Effector memory CD4-positive, alpha-beta T cell (primary cell): ENCODE measurements at regions not wholly inside any gene's neighbourhood (a gene's known extent, or its start where the extent isn't known, plus 50 kb on each side); places are given as distances from the start of the nearest gene placed in this dataset.
"Not testable (repeated sequence)": the region's sequence is repeated elsewhere in the genome, so short reads cannot be mapped to it uniquely, and the experiment has no call there.

Experiments
- DNase-seq, 3 donors: peaks; one replicate each; pipeline ENCODE4 v3.0.0-alpha.2; 2020
- H3K27ac ChIP-seq: 2 replicates; pipeline ENCODE4 v1.7.0; 2013; ENCODE audit warnings: mild to moderate bottlenecking, low read length, moderate library complexity; ENCODE audit not compliant: insufficient read depth, poor library complexity, severe bottlenecking
- H3K27me3 ChIP-seq: replicated peaks from 2 replicates; pipeline ENCODE4 v1.7.0; 2013; ENCODE audit warnings: mild to moderate bottlenecking, low read length; ENCODE audit not compliant: insufficient read depth, control insufficient read depth, poor library complexity, severe bottlenecking
- H3K36me3 ChIP-seq: 2 replicates; pipeline ENCODE4 v1.7.0; 2013; ENCODE audit warnings: mild to moderate bottlenecking, low read length, moderate library complexity; ENCODE audit not compliant: control insufficient read depth, insufficient read depth
- H3K4me1 ChIP-seq: 2 replicates; pipeline ENCODE4 v1.7.0; 2013; ENCODE audit warnings: low read length, mild to moderate bottlenecking; ENCODE audit not compliant: control insufficient read depth, insufficient read depth, poor library complexity, severe bottlenecking
- H3K4me3 ChIP-seq: 2 replicates; pipeline ENCODE4 v1.7.0; 2013; ENCODE audit warnings: low read length, low read depth, mild to moderate bottlenecking; ENCODE audit not compliant: insufficient read depth, poor library complexity, severe bottlenecking
- H3K9me3 ChIP-seq: 2 replicates; pipeline ENCODE4 v1.7.0; 2013; ENCODE audit warnings: mild to moderate bottlenecking, low read length, moderate library complexity; ENCODE audit not compliant: control insufficient read depth

DNA sequence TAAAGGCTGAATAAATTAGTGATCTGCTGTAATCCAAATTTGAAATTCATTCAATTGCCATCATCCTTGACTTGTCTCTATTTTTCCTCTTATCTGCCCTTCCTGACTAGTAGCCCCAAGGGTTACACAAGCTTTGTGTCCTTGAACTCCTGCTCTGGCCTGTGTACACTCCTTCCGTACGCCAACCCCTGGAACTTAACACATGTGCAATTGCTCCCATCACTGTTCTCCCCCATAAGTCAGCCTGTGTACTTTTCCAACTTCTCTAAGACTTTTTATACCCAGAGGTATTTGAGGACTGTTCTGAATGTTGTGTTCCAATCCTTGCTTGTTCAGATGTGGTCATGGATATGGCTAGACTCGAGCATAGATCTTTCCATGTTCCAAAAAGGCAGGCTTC lies 171.1 kb upstream of the G2E3 start:
- Histone ChIP-seq H3K36me3 (no peaks in the 10 kb centered on the region), H3K9me3 (no peaks in the 10 kb centered on the region), H3K4me1 (no peaks in the 10 kb centered on the region), H3K27ac (no peak overlapping the region), H3K27me3 (no peaks in the 10 kb centered on the region), H3K4me3 (no peak overlapping the region)
- no peak for DNase-seq

DNA sequence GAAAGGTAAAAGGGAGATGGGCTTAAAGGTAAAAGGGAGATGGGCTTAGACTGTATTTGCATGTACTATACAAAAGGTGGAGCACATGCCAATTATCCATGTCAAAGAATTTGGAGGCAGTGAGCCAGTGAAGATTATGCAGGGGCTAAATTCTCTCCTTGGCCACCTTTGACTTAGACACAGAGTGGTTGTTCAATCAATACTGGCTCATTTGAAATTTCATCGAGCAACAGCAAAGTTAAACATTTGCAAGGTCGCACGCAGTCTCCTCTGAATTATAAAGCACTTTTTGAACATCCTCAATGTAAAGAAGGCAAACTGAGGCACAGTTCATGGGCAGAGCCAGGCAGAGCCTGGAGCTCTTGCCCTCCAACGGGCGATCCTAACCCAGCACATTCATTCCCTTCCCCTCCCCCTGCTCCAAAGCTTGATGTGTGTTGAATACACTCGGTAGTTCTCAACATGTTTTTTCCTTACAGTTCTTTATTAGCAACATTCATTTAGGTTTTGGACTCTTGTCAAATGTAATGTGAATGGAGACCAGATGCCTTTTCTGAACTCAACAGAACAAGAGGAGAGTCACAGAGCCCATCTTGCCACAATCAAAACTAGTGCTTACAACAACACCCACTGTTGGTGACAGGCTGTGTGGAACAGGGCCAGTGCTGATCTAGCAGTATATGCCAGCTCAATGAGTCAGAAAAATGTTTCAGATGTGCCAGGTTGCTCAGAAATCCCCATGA lies 169.7 kb upstream of the G2E3 start:
- no peaks in the 10 kb centered on the region for H3K4me1 ChIP-seq
- no peaks in the 10 kb centered on the region for H3K36me3 ChIP-seq
- H3K4me3 ChIP-seq: no peak overlapping the region
- H3K27me3 ChIP-seq: no peaks in the 10 kb centered on the region
- DNase-seq: no peak
- H3K9me3 ChIP-seq: no peaks in the 10 kb centered on the region
- H3K27ac ChIP-seq: no peak overlapping the region

DNA sequence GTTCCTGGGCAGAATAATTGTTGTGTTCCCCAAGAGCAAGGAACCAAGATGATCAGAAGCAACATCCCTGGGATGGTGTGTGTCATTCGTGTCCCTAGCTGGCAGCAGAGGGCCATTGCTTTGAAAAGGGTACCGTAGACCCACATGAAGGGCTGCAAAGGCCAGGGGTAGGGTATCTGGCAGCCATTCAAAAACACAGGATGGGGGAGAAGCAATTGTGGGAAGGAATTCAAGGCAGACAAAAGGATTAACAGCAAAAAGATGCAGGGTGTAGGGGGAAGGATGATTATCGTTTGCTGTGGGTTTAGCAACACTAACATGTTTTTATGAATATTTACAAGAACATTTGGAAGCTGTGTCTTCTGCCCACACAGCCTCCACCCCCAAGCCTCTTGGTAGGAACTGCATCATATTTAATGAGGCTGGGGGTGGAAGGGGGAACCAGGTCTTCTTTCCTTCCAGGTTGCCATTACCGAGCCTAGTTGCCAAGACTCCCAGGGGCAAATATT lies 169.0 kb upstream of the G2E3 start:
- Histone ChIP-seq H3K27ac (no peak overlapping the region), H3K4me3 (no peak overlapping the region), H3K27me3 (no peaks in the 10 kb centered on the region), H3K36me3 (no peaks in the 10 kb centered on the region), H3K4me1 (no peaks in the 10 kb centered on the region), H3K9me3 (no peaks in the 10 kb centered on the region)
- no peak for DNase-seq

DNA sequence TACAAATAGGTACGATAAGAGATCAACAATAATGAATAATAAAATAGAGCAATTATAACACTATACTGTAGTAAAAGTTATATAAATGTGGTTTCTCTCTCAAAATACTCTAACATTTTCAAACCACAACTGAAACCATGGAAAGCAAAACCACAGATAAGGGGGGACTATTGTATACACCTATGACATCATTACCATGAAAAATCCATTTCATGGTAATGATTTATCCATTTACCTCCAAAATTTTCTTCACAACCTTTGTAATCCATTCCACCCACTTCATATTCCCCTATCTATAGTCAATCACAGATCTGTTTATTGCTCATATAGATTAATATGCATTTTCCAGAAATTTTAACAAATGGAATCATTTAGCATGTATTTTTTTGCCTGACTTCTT lies 163.9 kb upstream of the G2E3 start:
- DNase-seq: no peak
- H3K27me3 ChIP-seq: no peaks in the 10 kb centered on the region
- H3K36me3 ChIP-seq: no peaks in the 10 kb centered on the region
- H3K27ac ChIP-seq: no peak overlapping the region
- no peak overlapping the region for H3K4me3 ChIP-seq
- no peaks in the 10 kb centered on the region for H3K9me3 ChIP-seq
- H3K4me1 ChIP-seq: no peaks in the 10 kb centered on the region

DNA sequence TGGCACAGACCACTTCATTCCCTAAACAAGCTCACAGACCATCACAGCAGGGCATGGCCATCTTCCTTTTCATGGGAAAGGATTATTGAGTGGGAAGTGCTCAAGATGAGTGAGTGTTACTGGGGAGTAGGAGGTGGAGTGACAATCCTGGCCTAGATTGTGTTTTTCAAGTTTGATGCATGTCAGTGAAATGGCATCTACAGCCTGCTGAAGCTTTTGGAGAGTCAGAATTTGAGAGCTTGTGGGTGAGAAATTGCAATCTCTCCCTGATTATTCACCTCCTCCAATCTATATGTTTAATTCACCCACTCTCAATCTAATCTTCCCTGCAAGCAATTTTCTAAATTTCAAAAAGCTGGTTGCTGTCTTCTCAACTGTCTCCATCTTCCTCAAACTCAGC lies 156.1 kb upstream of the G2E3 start:
- Histone ChIP-seq H3K27me3 (no peaks in the 10 kb centered on the region), H3K4me1 (no peaks in the 10 kb centered on the region), H3K27ac (no peak overlapping the region), H3K4me3 (no peak overlapping the region), H3K36me3 (no peaks in the 10 kb centered on the region), H3K9me3 (no peaks in the 10 kb centered on the region)
- DNase-seq: no peak

DNA sequence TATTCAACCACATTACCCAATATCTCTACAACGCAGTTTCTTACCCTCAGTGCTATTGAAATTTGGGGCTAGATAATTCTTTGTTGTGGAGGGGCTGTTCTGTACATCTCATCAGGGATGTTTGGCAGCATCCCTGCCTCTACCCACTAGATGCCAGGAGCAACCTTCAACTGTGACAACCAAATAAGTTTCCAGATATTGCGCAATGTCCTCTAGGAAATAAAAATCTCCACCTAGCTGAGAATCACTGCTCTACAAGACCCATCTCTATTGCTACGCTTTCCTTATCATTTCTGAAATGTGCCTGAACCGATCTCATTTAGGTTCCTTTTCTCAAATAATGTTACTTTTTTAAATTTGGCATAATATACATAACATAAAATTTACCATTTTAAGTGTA lies 155.2 kb upstream of the G2E3 start:
- no peaks in the 10 kb centered on the region for H3K27me3 ChIP-seq
- H3K4me1 ChIP-seq: no peaks in the 10 kb centered on the region
- no peak overlapping the region for H3K4me3 ChIP-seq
- no peak overlapping the region for H3K27ac ChIP-seq
- DNase-seq: no peak
- no peaks in the 10 kb centered on the region for H3K36me3 ChIP-seq
- no peaks in the 10 kb centered on the region for H3K9me3 ChIP-seq

DNA sequence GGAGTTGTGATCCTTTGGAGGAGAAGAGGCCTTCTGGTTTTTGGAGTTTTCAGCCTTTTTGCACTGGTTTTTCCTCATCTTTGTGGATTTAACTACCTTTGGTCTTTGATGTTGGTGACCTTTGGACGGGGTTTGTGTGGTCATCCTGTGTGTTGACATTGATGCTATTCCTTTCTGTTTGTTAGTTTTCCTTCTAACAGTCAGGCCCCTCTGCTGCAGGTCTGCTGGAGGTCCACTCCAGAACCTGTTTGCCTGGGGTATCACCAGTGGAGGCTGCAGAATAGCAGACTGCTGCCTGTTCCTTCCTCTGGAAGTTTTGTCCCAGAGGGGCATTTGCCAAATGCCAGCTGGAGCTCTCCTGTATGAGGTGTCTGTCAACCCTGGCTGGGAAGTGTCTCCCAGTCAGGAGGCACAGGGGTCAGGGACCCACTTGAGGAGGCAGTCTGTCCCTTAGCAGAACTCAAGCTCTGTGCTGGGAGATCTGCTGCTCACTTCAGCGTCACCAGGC lies 149.4 kb upstream of the G2E3 start:
- H3K4me3 ChIP-seq, H3K9me3 ChIP-seq, H3K27ac ChIP-seq, DNase-seq, H3K27me3 ChIP-seq, H3K36me3 ChIP-seq, H3K4me1 ChIP-seq: not testable (repeated sequence)

DNA sequence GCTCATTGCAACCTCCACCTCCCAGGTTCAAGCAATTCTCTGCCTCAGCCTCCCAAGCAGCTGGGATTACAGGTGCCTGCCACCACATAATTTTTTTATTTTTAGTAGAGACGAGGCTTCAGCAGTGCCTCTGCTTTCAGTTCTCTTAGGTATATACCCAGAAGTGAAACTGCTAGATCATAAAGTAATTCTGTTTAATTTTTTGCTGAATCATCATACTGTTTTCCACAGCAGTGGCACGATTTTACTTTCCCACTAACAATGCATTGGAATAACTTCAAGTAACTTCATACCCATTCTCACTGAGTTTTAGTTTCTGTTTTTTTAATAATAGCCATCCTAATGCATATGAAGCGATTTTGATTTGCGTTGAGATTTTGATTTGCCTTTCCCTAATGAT lies 148.0 kb upstream of the G2E3 start:
- Histone ChIP-seq H3K36me3 (no peaks in the 10 kb centered on the region), H3K4me1 (no peaks in the 10 kb centered on the region), H3K27ac (no peak overlapping the region), H3K4me3 (no peak overlapping the region), H3K9me3 (no peaks in the 10 kb centered on the region), H3K27me3 (no peaks in the 10 kb centered on the region)
- no peak for DNase-seq

DNA sequence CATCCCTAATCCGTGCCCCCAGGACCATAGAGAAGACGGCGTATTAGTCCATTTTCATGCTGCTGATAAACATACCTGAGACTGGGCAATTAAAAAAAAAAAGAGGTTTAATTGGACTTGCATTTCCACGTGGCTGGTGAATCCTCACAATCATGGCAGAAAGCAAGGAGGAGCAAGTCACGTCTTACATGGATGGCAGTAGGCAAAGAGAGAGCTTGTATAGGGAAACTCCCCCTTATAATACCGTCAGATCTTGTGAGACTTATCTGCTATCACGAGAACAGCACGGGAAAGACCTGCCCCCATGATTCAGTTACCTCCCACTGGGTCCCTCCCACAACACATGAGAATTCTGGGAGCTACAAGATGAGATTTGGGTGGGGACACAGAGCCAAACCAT lies 145.8 kb upstream of the G2E3 start:
- not testable (repeated sequence) for H3K27me3 ChIP-seq, H3K36me3 ChIP-seq, H3K9me3 ChIP-seq, H3K4me3 ChIP-seq, H3K4me1 ChIP-seq, H3K27ac ChIP-seq, DNase-seq

DNA sequence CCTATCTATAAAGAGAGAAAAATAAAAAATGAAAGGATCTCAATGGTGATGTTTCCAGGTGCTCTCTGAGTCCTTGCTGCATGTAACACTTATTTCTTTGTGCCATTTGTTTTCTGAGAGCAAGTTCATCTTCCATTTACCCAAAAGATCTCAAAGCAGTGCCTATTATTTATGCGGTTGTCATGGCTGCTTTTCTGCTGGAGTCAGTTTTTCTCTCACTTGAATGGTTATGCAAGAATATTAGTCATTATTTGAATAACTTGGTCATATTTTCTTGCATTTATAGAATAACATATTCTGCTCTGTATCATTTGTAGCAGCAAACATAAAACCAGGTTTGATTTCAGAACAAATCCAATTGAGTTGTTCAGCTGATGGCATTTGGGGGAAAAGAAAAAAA lies 141.8 kb upstream of the G2E3 start:
- Histone ChIP-seq H3K4me1 (no peaks in the 10 kb centered on the region), H3K27ac (no peak overlapping the region), H3K4me3 (no peak overlapping the region), H3K9me3 (no peaks in the 10 kb centered on the region), H3K36me3 (no peaks in the 10 kb centered on the region), H3K27me3 (no peaks in the 10 kb centered on the region)
- no peak for DNase-seq
